H1 (cell line): ENCODE measurements at regions not wholly inside any gene's neighbourhood (a gene's known extent, or its start where the extent isn't known, plus 50 kb on each side); places are given as distances from the start of the nearest gene placed in this dataset.

Experiments
- CTCF ChIA-PET: fragments of 300-600 bp; sonication (Branson Sonifier 250); formaldehyde crosslinking; loops from one replicate; lab custom pipeline; 2021; ENCODE audit not compliant: partially characterized antibody; lab: Charles Lee
- POLR2A ChIA-PET: fragments of 300-600 bp; sonication (Branson Sonifier 250); formaldehyde crosslinking; loops from one replicate; lab custom pipeline; 2021; ENCODE audit warnings: inconsistent platforms; ENCODE audit not compliant: partially characterized antibody; lab: Charles Lee
- DNase-seq, 2 experiments: peaks; one replicate each; pipeline versions ENCODE4 v3.0.0 to v3.0.0-alpha.2; 2010 to 2022; ENCODE audit warnings: low spot score in 2 of 2, low read depth in 1 of 2, mixed read lengths in 1 of 2
- FAIRE-seq: peaks from 2 replicates; lab custom pipeline; 2011; peaks lifted over from hg19 to GRCh38; lab: Jason Lieb, UNC
- H2AFZ ChIP-seq: 2 replicates; pipeline ENCODE4 v1.8.1; 2012; ENCODE audit warnings: low read length, inconsistent platforms
- H2AK5ac ChIP-seq: 2 replicates; pipeline ENCODE4 v1.6.1; 2013; ENCODE audit warnings: low read depth, low read length
- H2BK120ac ChIP-seq: replicated peaks from 2 replicates; pipeline ENCODE3; 2013; ENCODE audit warnings: low read depth, low read length, inconsistent platforms
- H2BK12ac ChIP-seq: 2 replicates; pipeline ENCODE4 v1.6.1; 2013; ENCODE audit warnings: low read depth, low read length
- H2BK15ac ChIP-seq: 2 replicates; pipeline ENCODE4 v1.6.1; 2013; ENCODE audit warnings: low read length
- H2BK20ac ChIP-seq: 2 replicates; pipeline ENCODE4 v1.6.1; 2013; ENCODE audit warnings: low read length
- H2BK5ac ChIP-seq: 2 replicates; pipeline ENCODE4 v1.6.1; 2013; ENCODE audit warnings: low read depth, low read length
- H3K14ac ChIP-seq: 2 replicates; pipeline ENCODE4 v1.6.1; 2013; ENCODE audit warnings: inconsistent platforms; ENCODE audit not compliant: insufficient read length
- H3K18ac ChIP-seq: 2 replicates; pipeline ENCODE4 v1.6.1; 2013; ENCODE audit warnings: low read length; ENCODE audit errors: extremely low read depth
- H3K23ac ChIP-seq: 2 replicates; pipeline ENCODE4 v1.6.1; 2013; ENCODE audit warnings: inconsistent platforms; ENCODE audit not compliant: insufficient read length
- H3K23me2 ChIP-seq: 2 replicates; pipeline ENCODE4 v1.6.1; 2013; ENCODE audit warnings: low read depth, low read length
- H3K27ac ChIP-seq: 2 replicates; pipeline ENCODE4 v1.6.1; 2011; ENCODE audit warnings: low read depth, low read length, inconsistent platforms
- H3K27me3 ChIP-seq, 4 experiments: replicated peaks in 1 of 4; 1 replicate in 1 of 4; 2 replicates in 3 of 4; pipeline versions ENCODE4 v1.6.1 to v1.8.1; 2011 to 2013; ENCODE audit warnings: low read length in 3 of 4, mild to moderate bottlenecking in 3 of 4, inconsistent platforms in 2 of 4, mixed read lengths in 2 of 4, moderate library complexity in 1 of 4; ENCODE audit not compliant: control insufficient read depth in 3 of 4, insufficient read depth in 3 of 4; ENCODE audit errors: extremely low read depth in 1 of 4
- H3K36me3 ChIP-seq, 4 experiments: 2 replicates each; pipeline versions ENCODE4 v1.6.1 to v1.8.1; 2011 to 2013; ENCODE audit warnings: mild to moderate bottlenecking in 4 of 4, low read length in 3 of 4, moderate library complexity in 2 of 4, control low read depth in 1 of 4, inconsistent platforms in 1 of 4; ENCODE audit not compliant: insufficient read depth in 4 of 4, control insufficient read depth in 2 of 4
- H3K4ac ChIP-seq: replicated peaks from 2 replicates; pipeline ENCODE3; 2013; ENCODE audit warnings: low read length, low read depth, mixed read lengths, inconsistent platforms; ENCODE audit not compliant: insufficient read length
- H3K4me1 ChIP-seq, 4 experiments: replicated peaks in 1 of 4; 1 replicate in 1 of 4; 2 replicates in 3 of 4; pipeline versions ENCODE4 v1.6.1 to v1.8.1; 2011 to 2013; ENCODE audit warnings: low read length in 3 of 4, inconsistent platforms in 2 of 4, mixed read lengths in 1 of 4; ENCODE audit not compliant: insufficient read depth in 4 of 4, control insufficient read depth in 3 of 4
- H3K4me2 ChIP-seq, 2 experiments: 2 replicates each; pipeline versions ENCODE4 v1.6.1 to v1.8.1; 2011 to 2013; ENCODE audit warnings: low read depth in 2 of 2, low read length in 2 of 2, control low read depth in 1 of 2, inconsistent platforms in 1 of 2, mild to moderate bottlenecking in 1 of 2; ENCODE audit not compliant: insufficient read depth in 1 of 2
- H3K4me3 ChIP-seq, 4 experiments: fragments of 200-600, 300-600 bp in 1 of 4; sonication (generic), shearing (Covaris generic), sonication (Bioruptor Twin) in 1 of 4; 2 replicates each; pipeline versions ENCODE4 v1.5.1 to v1.8.1; 2011 to 2016; ENCODE audit warnings: low read length in 4 of 4, low read depth in 3 of 4, control low read depth in 2 of 4, inconsistent platforms in 2 of 4, mild to moderate bottlenecking in 2 of 4, mixed read lengths in 1 of 4, moderate library complexity in 1 of 4; ENCODE audit not compliant: insufficient read depth in 2 of 4; ENCODE audit errors: extremely low read depth in 1 of 4
- H3K56ac ChIP-seq: replicated peaks from 2 replicates; pipeline ENCODE3; 2013; ENCODE audit warnings: low read depth, mild to moderate bottlenecking, mixed read lengths, low read length, inconsistent platforms; ENCODE audit not compliant: insufficient read length
- H3K79me1 ChIP-seq: 2 replicates; pipeline ENCODE4 v1.6.1; 2013; ENCODE audit warnings: low read depth, low read length, control low read depth
- H3K79me2 ChIP-seq, 2 experiments: 2 replicates each; pipeline versions ENCODE4 v1.6.1 to v1.8.1; 2012 to 2013; ENCODE audit warnings: low read length in 2 of 2, mild to moderate bottlenecking in 2 of 2, inconsistent platforms in 1 of 2; ENCODE audit not compliant: insufficient read depth in 2 of 2, control insufficient read depth in 1 of 2
- H3K9ac ChIP-seq, 4 experiments: replicated peaks in 1 of 4; 1 replicate in 1 of 4; 2 replicates in 3 of 4; pipeline versions ENCODE4 v1.6.1 to v1.8.1; 2011 to 2013; ENCODE audit warnings: low read depth in 3 of 4, low read length in 3 of 4, control low read depth in 2 of 4, mild to moderate bottlenecking in 2 of 4, moderate library complexity in 2 of 4, inconsistent platforms in 1 of 4; ENCODE audit errors: extremely low read depth in 1 of 4
- H3K9me3 ChIP-seq, 2 experiments: 2 replicates each; pipeline versions ENCODE4 v1.6.1 to v1.8.1; 2012 to 2013; ENCODE audit warnings: mild to moderate bottlenecking in 2 of 2, moderate library complexity in 2 of 2, control low read depth in 1 of 2, inconsistent platforms in 1 of 2, low read depth in 1 of 2, low read length in 1 of 2, mixed read lengths in 1 of 2; ENCODE audit not compliant: insufficient read depth in 2 of 2
- H4K20me1 ChIP-seq, 2 experiments: replicated peaks in 1 of 2; 2 replicates each; pipeline versions ENCODE3 to v1.8.1; 2011 to 2013; ENCODE audit warnings: inconsistent platforms in 2 of 2, low read length in 2 of 2, mild to moderate bottlenecking in 1 of 2; ENCODE audit not compliant: insufficient read depth in 2 of 2, control insufficient read depth in 1 of 2
- H4K5ac ChIP-seq: 2 replicates; pipeline ENCODE4 v1.6.1; 2013; ENCODE audit warnings: low read length, low read depth, mixed read lengths, inconsistent platforms; ENCODE audit not compliant: insufficient read length
- H4K8ac ChIP-seq: 2 replicates; pipeline ENCODE4 v1.8.0; 2013; ENCODE audit warnings: mild to moderate bottlenecking, moderate library complexity, low read length, inconsistent platforms; ENCODE audit not compliant: insufficient read depth; ENCODE audit errors: extremely low read depth
- H4K91ac ChIP-seq: replicated peaks from 2 replicates; pipeline ENCODE3; 2013; ENCODE audit warnings: low read length, mixed read lengths, inconsistent platforms; ENCODE audit not compliant: insufficient read length
- CHD1 ChIP-seq: IDR thresholded peaks from 2 replicates; pipeline ENCODE4 v1.6.1; 2012; ENCODE audit warnings: low read depth, low read length, improper control_type of control experiment
- GABPA ChIP-seq: IDR thresholded peaks from 2 replicates; pipeline ENCODE4 v1.6.1; 2011; ENCODE audit warnings: mild to moderate bottlenecking, low read length, moderate library complexity, borderline replicate concordance; ENCODE audit not compliant: insufficient read depth
- NANOG ChIP-seq: IDR thresholded peaks from 2 replicates; pipeline ENCODE4 v1.6.1; 2011; ENCODE audit warnings: low read length, low read depth, mild to moderate bottlenecking, inconsistent platforms; ENCODE audit not compliant: insufficient read depth, poor library complexity, severe bottlenecking
- POLR2A ChIP-seq, 2 experiments: IDR thresholded peaks; 1 replicate in 1 of 2; 2 replicates in 1 of 2; pipeline ENCODE4 v1.6.1; 2011; ENCODE audit warnings: low read depth in 2 of 2, low read length in 2 of 2, mild to moderate bottlenecking in 2 of 2; ENCODE audit errors: control extremely low read depth in 1 of 2
- POU5F1 ChIP-seq: IDR thresholded peaks from 2 replicates; pipeline ENCODE4 v1.6.1; 2011; ENCODE audit warnings: low read depth, mild to moderate bottlenecking, low read length, moderate library complexity
- RAD21 ChIP-seq, 2 experiments: IDR thresholded peaks in 1 of 2; conservative IDR thresholded peaks in 1 of 2; 2 replicates each; pipeline ENCODE4 v1.6.1; 2011; ENCODE audit warnings: low read depth in 2 of 2, low read length in 2 of 2, improper control_type of control experiment in 1 of 2, inconsistent platforms in 1 of 2, mild to moderate bottlenecking in 1 of 2, moderate library complexity in 1 of 2
- RXRA ChIP-seq: IDR thresholded peaks from 2 replicates; pipeline ENCODE4 v1.6.1; 2011; ENCODE audit warnings: low read depth, mild to moderate bottlenecking, low read length, moderate library complexity; ENCODE audit not compliant: insufficient read depth
- SIN3A ChIP-seq, 2 experiments: IDR thresholded peaks in 1 of 2; conservative IDR thresholded peaks in 1 of 2; 2 replicates each; pipeline ENCODE4 v1.6.1; 2011 to 2012; ENCODE audit warnings: low read length in 2 of 2, improper control_type of control experiment in 1 of 2, low read depth in 1 of 2, mild to moderate bottlenecking in 1 of 2
- SIX5 ChIP-seq: IDR thresholded peaks from 2 replicates; pipeline ENCODE4 v1.6.1; 2011; ENCODE audit warnings: mild to moderate bottlenecking, low read depth, low read length
- TAF7 ChIP-seq: optimal IDR thresholded peaks from 2 replicates; pipeline ENCODE3; 2011; ENCODE audit warnings: low read depth, mild to moderate bottlenecking, inconsistent platforms, low read length, moderate library complexity, borderline replicate concordance
- WGBS, 2 experiments: shearing (Covaris generic) in 1 of 2; methylation state at CpG; one replicate each; pipeline versions ENCODE4 v1.1.6 to v1.1.7; 2013 to 2015; ENCODE audit warnings: low lambda C conversion rate in 2 of 2, mixed read lengths in 2 of 2, inconsistent platforms in 1 of 2, low coverage in 1 of 2, missing lambda C conversion rate in 1 of 2; ENCODE audit not compliant: insufficient replicate concordance in 2 of 2, insufficient coverage in 1 of 2, insufficient read length in 1 of 2; ENCODE audit errors: extremely low coverage in 1 of 2, missing lambda C conversion rate in 1 of 2; 5-methylcytosine and 5-hydroxymethylcytosine counted together
- TF ChIP-seq, protein P1 (sequence below), 3 experiments: IDR thresholded peaks; 1 replicate in 2 of 3; 2 replicates in 1 of 3; pipeline versions ENCODE4 v1.5.1 to v1.6.1; 2011; ENCODE audit warnings: low read length in 3 of 3, mild to moderate bottlenecking in 3 of 3, inconsistent platforms in 2 of 3, low read depth in 1 of 3, moderate library complexity in 1 of 3; ENCODE audit not compliant: insufficient read depth in 1 of 3; ENCODE audit errors: control extremely low read depth in 1 of 3

DNA sequence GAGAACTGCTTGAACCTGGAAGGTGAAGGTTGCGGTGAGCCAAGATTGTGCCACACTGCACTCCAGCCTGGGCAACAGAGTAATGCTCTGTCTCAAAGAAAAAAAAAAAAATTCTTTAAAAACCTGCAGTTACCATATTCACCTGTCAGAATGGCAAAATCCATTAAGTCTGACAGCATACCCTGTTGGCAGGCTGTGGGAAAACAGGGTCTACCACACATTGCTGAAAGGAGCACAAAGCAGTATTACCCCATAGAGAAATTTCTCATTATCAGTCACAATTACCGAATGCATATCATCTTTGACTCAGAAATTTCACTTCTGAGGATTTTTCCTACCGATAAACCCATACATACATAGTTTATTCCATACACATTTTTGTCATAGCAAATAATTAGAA is 264.1 kb upstream of the SLCO3A1 start:
- H2BK20ac ChIP-seq = no peak overlapping the region
- FAIRE-seq (no peak), DNase-seq (no peak)
- no peak overlapping the region for H2BK120ac ChIP-seq
- H4K5ac ChIP-seq = no peak overlapping the region
- no peaks in the 10 kb centered on the region for H3K23me2 ChIP-seq
- no peak overlapping the region for H3K23ac ChIP-seq
- H3K27ac ChIP-seq = no peak overlapping the region
- H3K27me3 ChIP-seq = no peaks in the 10 kb centered on the region
- CTCF ChIA-PET = interaction anchor here (1.0 to 2.0 kb wide), 3 partner anchors 15 to 20 kb away, joined by 3 to 4 read pairs (median 3); no protein-coding TSS in a partner anchor
- no peak overlapping the region for H3K4ac ChIP-seq
- WGBS, 2 experiments = 97% methylated on average over 3 of the region's 3 CpGs; no CpG with 5 or more reads in 1 of the 2 experiments
- H3K79me2 ChIP-seq = no peaks in the 10 kb centered on the region
- H2AFZ ChIP-seq = no peak overlapping the region
- H2BK15ac ChIP-seq = no peak overlapping the region
- H3K14ac ChIP-seq = no peak overlapping the region
- H2BK5ac ChIP-seq = no peak overlapping the region
- no peak overlapping the region for H4K91ac ChIP-seq
- H3K4me2 ChIP-seq = no peak overlapping the region
- H3K4me1 ChIP-seq = no peaks in the 10 kb centered on the region
- H3K9me3 ChIP-seq = no peaks in the 10 kb centered on the region
- no peak overlapping the region for H2AK5ac ChIP-seq
- no peaks in the 10 kb centered on the region for H3K79me1 ChIP-seq
- no peak overlapping the region for H3K56ac ChIP-seq
- POLR2A ChIA-PET = no interaction called here
- H3K18ac ChIP-seq = no peak overlapping the region
- H3K4me3 ChIP-seq = no peak overlapping the region
- no peak overlapping the region for H4K8ac ChIP-seq
- H2BK12ac ChIP-seq = no peak overlapping the region
- peak overlapping the region in 1 of 4 experiments; percentile 34; a peak in 1 of 7 replicates for H3K9ac ChIP-seq
- no peaks in the 10 kb centered on the region for H3K36me3 ChIP-seq
- no peaks in the 10 kb centered on the region for H4K20me1 ChIP-seq
- TF ChIP-seq GABPA = no peak
- TF ChIP-seq SIN3A (conservative IDR thresholded peaks at IDR 0.05 in 1 of 2, IDR thresholded peaks at IDR 0.05 in 1 of 2; ENCODE audit: low read depth in 1 of 2, low read length in 2 of 2) = no peak
- TF ChIP-seq, protein P1, sequence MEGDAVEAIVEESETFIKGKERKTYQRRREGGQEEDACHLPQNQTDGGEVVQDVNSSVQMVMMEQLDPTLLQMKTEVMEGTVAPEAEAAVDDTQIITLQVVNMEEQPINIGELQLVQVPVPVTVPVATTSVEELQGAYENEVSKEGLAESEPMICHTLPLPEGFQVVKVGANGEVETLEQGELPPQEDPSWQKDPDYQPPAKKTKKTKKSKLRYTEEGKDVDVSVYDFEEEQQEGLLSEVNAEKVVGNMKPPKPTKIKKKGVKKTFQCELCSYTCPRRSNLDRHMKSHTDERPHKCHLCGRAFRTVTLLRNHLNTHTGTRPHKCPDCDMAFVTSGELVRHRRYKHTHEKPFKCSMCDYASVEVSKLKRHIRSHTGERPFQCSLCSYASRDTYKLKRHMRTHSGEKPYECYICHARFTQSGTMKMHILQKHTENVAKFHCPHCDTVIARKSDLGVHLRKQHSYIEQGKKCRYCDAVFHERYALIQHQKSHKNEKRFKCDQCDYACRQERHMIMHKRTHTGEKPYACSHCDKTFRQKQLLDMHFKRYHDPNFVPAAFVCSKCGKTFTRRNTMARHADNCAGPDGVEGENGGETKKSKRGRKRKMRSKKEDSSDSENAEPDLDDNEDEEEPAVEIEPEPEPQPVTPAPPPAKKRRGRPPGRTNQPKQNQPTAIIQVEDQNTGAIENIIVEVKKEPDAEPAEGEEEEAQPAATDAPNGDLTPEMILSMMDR (IDR thresholded peaks at IDR 0.05; ENCODE audit: control extremely low read depth in 1 of 3, insufficient read depth in 1 of 3, low read depth in 1 of 3, low read length in 3 of 3) = peak in 2 of 3 experiments; percentile 33 to 38; a peak in 3 of 4 replicates
- no peak for TF ChIP-seq POU5F1
- TF ChIP-seq RXRA = no peak
- no peak for TF ChIP-seq POLR2A (IDR thresholded peaks at IDR 0.05; ENCODE audit: control extremely low read depth in 1 of 2, low read depth in 2 of 2, low read length in 2 of 2)
- peak; percentile 46 to 47; a peak in 3 of 4 replicates for TF ChIP-seq RAD21 (IDR thresholded peaks at IDR 0.05 in 1 of 2, conservative IDR thresholded peaks at IDR 0.05 in 1 of 2; ENCODE audit: low read depth in 2 of 2, low read length in 2 of 2)
- TF ChIP-seq CHD1 = no peak
- no peak for TF ChIP-seq TAF7
- no peak for TF ChIP-seq SIX5
- TF ChIP-seq NANOG = no peak
